ENCODE measurements at regions not wholly inside any gene's neighbourhood (a gene's known extent, or its start where the extent isn't known, plus 50 kb on each side); places are given as distances from the start of the nearest gene placed in this dataset.

- in situ Hi-C loops (cut with MboI), result no loop called here
- Histone ChIP-seq H3K4me3 (no peak overlapping the region), H2AFZ (ENCODE audit: low read depth, low read length) (no peak overlapping the region), H3K9me1 (ENCODE audit: control insufficient read depth, insufficient read depth, low read length) (no peaks in the 10 kb centered on the region), H4K20me1 (replicated peaks; ENCODE audit: control insufficient read depth, insufficient read depth, low read length) (no peaks in the 10 kb centered on the region), H3K27me3 (ENCODE audit: control insufficient read depth in 2 of 2, insufficient read depth in 2 of 2, low read length in 2 of 2) (no peaks in the 10 kb centered on the region; a peak in 1 of 5 replicates), H3K79me2 (ENCODE audit: control insufficient read depth, insufficient read depth, low read length) (no peaks in the 10 kb centered on the region), H3K4me2 (ENCODE audit: insufficient read depth, low read length) (no peak overlapping the region), H3K9me3 (replicated peaks; ENCODE audit: control insufficient read depth, insufficient read depth, low read depth, low read length) (no peaks in the 10 kb centered on the region), H3K9ac (ENCODE audit: insufficient read depth in 1 of 2, low read depth in 2 of 2, low read length in 2 of 2) (no peak overlapping the region), H3K36me3 (ENCODE audit: control insufficient read depth, insufficient read depth, low read length) (no peaks in the 10 kb centered on the region), H3K27ac (ENCODE audit: extremely low read depth, low read depth, low read length) (no peak overlapping the region), H3K4me1 (replicated peaks in 1 of 2; ENCODE audit: control insufficient read depth in 2 of 2, insufficient read depth in 2 of 2, low read length in 2 of 2) (no peaks in the 10 kb centered on the region)
- whole genome bisulfite sequencing (ENCODE audit: insufficient coverage, low coverage, missing lambda C conversion rate), result 25% methylated on average over 4 of the region's 4 CpGs
- DNase-seq (ENCODE audit: extremely low read depth in 1 of 4, low spot score in 3 of 4) (no peak), FAIRE-seq (no peak), ATAC-seq (no peak)
- ChIA-PET POLR2A (no interaction called here), CTCF (ENCODE audit: low intra/inter-chr PET ratio) (no interaction called here)
- no peak for TF ChIP-seq U2AF1 (optimal IDR thresholded peaks at IDR 0.05; ENCODE audit: low read depth, low read length)
- no peak for TF ChIP-seq PYGO2 (tag; IDR thresholded peaks at IDR 0.05)
- no TSS peak for BruUV-seq (replicated peaks)
- intact Hi-C loops (cut with micrococcal nuclease), result no loop called here
Observed at GRCh38 chr9:86649913-86650312, 295.7 kb upstream of the TUT7 start.

GRCh38 chr9:86648828-86649170, 294.6 kb upstream of the TUT7 start:
- 0% methylated on average over 6 of the region's 6 CpGs for WGBS (ENCODE audit: insufficient coverage, low coverage, missing lambda C conversion rate)
- FAIRE-seq, result no peak
- CTCF ChIA-PET (ENCODE audit: low intra/inter-chr PET ratio), result no interaction called here

More at GRCh38 chr9:86648828-86649170, 294.6 kb upstream of the TUT7 start:
- Histone ChIP-seq H3K27ac (ENCODE audit: extremely low read depth, low read depth, low read length) (no peak overlapping the region), H3K79me2 (ENCODE audit: control insufficient read depth, insufficient read depth, low read length) (no peaks in the 10 kb centered on the region), H3K9me1 (ENCODE audit: control insufficient read depth, insufficient read depth, low read length) (no peaks in the 10 kb centered on the region), H3K9me3 (replicated peaks; ENCODE audit: control insufficient read depth, insufficient read depth, low read depth, low read length) (no peaks in the 10 kb centered on the region), H4K20me1 (replicated peaks; ENCODE audit: control insufficient read depth, insufficient read depth, low read length) (no peaks in the 10 kb centered on the region), H3K27me3 (ENCODE audit: control insufficient read depth in 2 of 2, insufficient read depth in 2 of 2, low read length in 2 of 2) (no peaks in the 10 kb centered on the region; a peak in 1 of 5 replicates), H3K4me3 (no peak overlapping the region), H3K9ac (ENCODE audit: insufficient read depth in 1 of 2, low read depth in 2 of 2, low read length in 2 of 2) (no peak overlapping the region), H3K4me1 (replicated peaks in 1 of 2; ENCODE audit: control insufficient read depth in 2 of 2, insufficient read depth in 2 of 2, low read length in 2 of 2) (no peaks in the 10 kb centered on the region), H2AFZ (ENCODE audit: low read depth, low read length) (no peak overlapping the region), H3K36me3 (ENCODE audit: control insufficient read depth, insufficient read depth, low read length) (no peaks in the 10 kb centered on the region), H3K4me2 (ENCODE audit: insufficient read depth, low read length) (no peak overlapping the region)
- POLR2A ChIA-PET, result no interaction called here
- TF ChIP-seq SFPQ (IDR thresholded peaks at IDR 0.05; ENCODE audit: low read depth, low read length), result no peak
- in situ Hi-C loops (cut with MboI), result no loop called here
- ATAC-seq (no peak), DNase-seq (ENCODE audit: extremely low read depth in 1 of 4, low spot score in 3 of 4) (no peak)
- intact Hi-C loops (cut with micrococcal nuclease), result no loop called here
- BruUV-seq (replicated peaks), result no TSS peak

All from K562 (cell line).